GM12878 (cell line): ENCODE measurements at regions not wholly inside any gene's neighbourhood (a gene's known extent, or its start where the extent isn't known, plus 50 kb on each side); places are given as distances from the start of the nearest gene placed in this dataset.

Experiments
- BCL11A ChIP-seq: IDR thresholded peaks from 2 replicates; pipeline ENCODE4 v1.6.1; 2011; ENCODE audit warnings: low read depth, low read length
- E2F4 ChIP-seq: IDR thresholded peaks from 2 replicates; pipeline ENCODE4 v1.6.1; 2012; ENCODE audit warnings: low read depth, low read length, improper control_type of control experiment
- IRF4 ChIP-seq: IDR thresholded peaks from 2 replicates; pipeline ENCODE4 v1.6.1; 2011; ENCODE audit warnings: low read depth, low read length
- KDM1A ChIP-seq: fragments of 200-600 bp; sonication (generic); IDR thresholded peaks from 2 replicates; pipeline ENCODE4 v1.6.1; 2016; ENCODE audit warnings: borderline replicate concordance
- MEF2B ChIP-seq: fragments of 450-650 bp; IDR thresholded peaks from 2 replicates; pipeline ENCODE4 v1.6.1; 2018; ENCODE audit warnings: mild to moderate bottlenecking, moderate library complexity; ENCODE audit not compliant: partially characterized antibody, poor library complexity, severe bottlenecking
- MLLT1 ChIP-seq: fragments of 450-650 bp; IDR thresholded peaks from 2 replicates; pipeline ENCODE4 v1.6.1; 2016; ENCODE audit warnings: mild to moderate bottlenecking
- NBN ChIP-seq: fragments of 450-650 bp; IDR thresholded peaks from 2 replicates; pipeline ENCODE4 v1.6.1; 2016
- NKRF ChIP-seq: fragments of 450-650 bp; conservative IDR thresholded peaks from 2 replicates; pipeline ENCODE4 v1.6.1; 2017; ENCODE audit warnings: mild to moderate bottlenecking, moderate library complexity
- PAX8 ChIP-seq: fragments of 450-650 bp; IDR thresholded peaks from 2 replicates; pipeline ENCODE4 v1.6.1; 2017; ENCODE audit warnings: mild to moderate bottlenecking, moderate library complexity
- SIN3A ChIP-seq: IDR thresholded peaks from 2 replicates; pipeline ENCODE4 v1.6.1; 2012; ENCODE audit warnings: low read depth, low read length, improper control_type of control experiment
- SKIL ChIP-seq: fragments of 450-650 bp; IDR thresholded peaks from 2 replicates; pipeline ENCODE4 v1.6.1; 2017; ENCODE audit warnings: mild to moderate bottlenecking, low read depth, inconsistent platforms; ENCODE audit not compliant: poor library complexity, severe bottlenecking
- SMAD5 ChIP-seq: IDR thresholded peaks from 2 replicates; pipeline ENCODE4 v1.6.1; 2016; ENCODE audit warnings: antibody characterized with exemption, low read depth
- SMC3 ChIP-seq: IDR thresholded peaks from 2 replicates; pipeline ENCODE4 v1.6.1; 2011; ENCODE audit warnings: low read length, improper control_type of control experiment, borderline replicate concordance
- STAT3 ChIP-seq: IDR thresholded peaks from 2 replicates; pipeline ENCODE4 v1.6.1; 2011; ENCODE audit warnings: low read depth, low read length, improper control_type of control experiment
- USF1 ChIP-seq: IDR thresholded peaks from 2 replicates; pipeline ENCODE4 v1.6.1; 2011; ENCODE audit warnings: borderline replicate concordance, low read depth, mild to moderate bottlenecking, moderate library complexity, mixed read lengths, low read length; ENCODE audit not compliant: insufficient read depth; ENCODE audit errors: extremely low read length
- ZBTB40 ChIP-seq: fragments of 450-650 bp; IDR thresholded peaks from 2 replicates; pipeline ENCODE4 v1.6.1; 2016; ENCODE audit warnings: mild to moderate bottlenecking, moderate library complexity, borderline replicate concordance
- ZNF207 ChIP-seq: fragments of 450-650 bp; IDR thresholded peaks from 2 replicates; pipeline ENCODE4 v1.6.1; 2014; ENCODE audit warnings: antibody characterized with exemption, mild to moderate bottlenecking, borderline replicate concordance

- no peak for TF ChIP-seq E2F4
- no peak for TF ChIP-seq USF1
- TF ChIP-seq NBN = peak; percentile 95
- no peak; the same call in 1 of the 2 replicates for TF ChIP-seq MLLT1
- peak; percentile 77 for TF ChIP-seq MEF2B
- no peak for TF ChIP-seq KDM1A
- no peak for TF ChIP-seq NKRF
- TF ChIP-seq SIN3A = no peak
- 0 out of 2 replicates have a peak, but pooled peaks have one; percentile 91 for TF ChIP-seq STAT3
- no peak; the same call in 1 of the 2 replicates for TF ChIP-seq PAX8
- TF ChIP-seq IRF4 = peak; percentile 98
- no peak for TF ChIP-seq SMAD5
- TF ChIP-seq SKIL = peak; percentile 92
- TF ChIP-seq ZNF207 = peak; percentile 72; the same call in 1 of the 2 replicates
- peak; percentile 0; the same call in 1 of the 2 replicates for TF ChIP-seq ZBTB40
- peak; percentile 94 for TF ChIP-seq BCL11A
- no peak; the same call in 1 of the 2 replicates for TF ChIP-seq SMC3
Observed at GRCh38 chr2:64214281-64215115, 70.3 kb upstream of the PELI1 start (continued).
